SK-N-MC (cell line): ENCODE measurements at regions not wholly inside any gene's neighbourhood (a gene's known extent, or its start where the extent isn't known, plus 50 kb on each side); places are given as distances from the start of the nearest gene placed in this dataset.

ENCODE experiments used
- EZH2 ChIP-seq: fragments of 200-600 bp; sonication (generic); IDR thresholded peaks from one replicate; pipeline ENCODE4 v1.6.1; 2017; ENCODE audit warnings: antibody characterized with exemption
- POLR2AphosphoS5 ChIP-seq: IDR thresholded peaks from 2 replicates; pipeline ENCODE4 v1.6.1; 2012; ENCODE audit warnings: mild to moderate bottlenecking, low read depth, low read length, borderline replicate concordance

GRCh38 chr2:221929259-221929658 is 357.2 kb upstream of the EPHA4 start:
- TF ChIP-seq POLR2AphosphoS5 (no peak), EZH2 (no peak)
